GM13977 (cell line): ENCODE measurements at regions not wholly inside any gene's neighbourhood (a gene's known extent, or its start where the extent isn't known, plus 50 kb on each side); places are given as distances from the start of the nearest gene placed in this dataset.

Experiments used
- DNase-seq: peaks from one replicate; pipeline ENCODE4 v3.0.0; 2012; ENCODE audit warnings: low spot score
- in situ Hi-C: fragments of 300-500 bp; cut with MboI; formaldehyde crosslinking; loops from one replicate; pipeline ENCODE4 v1.12.0; 2022; ENCODE audit warnings: low sequenced_read_pairs, low pct_unique_long_range_greater_than_20kb, mixed read lengths, inconsistent platforms; ENCODE audit not compliant: unreplicated experiment
- TF ChIP-seq, protein P1 (sequence below): IDR thresholded peaks from 2 replicates; pipeline ENCODE4 v1.5.1; 2012; ENCODE audit warnings: mild to moderate bottlenecking, control low read depth; ENCODE audit not compliant: insufficient read depth; ENCODE audit errors: extremely low read depth, missing control alignments

DNA sequence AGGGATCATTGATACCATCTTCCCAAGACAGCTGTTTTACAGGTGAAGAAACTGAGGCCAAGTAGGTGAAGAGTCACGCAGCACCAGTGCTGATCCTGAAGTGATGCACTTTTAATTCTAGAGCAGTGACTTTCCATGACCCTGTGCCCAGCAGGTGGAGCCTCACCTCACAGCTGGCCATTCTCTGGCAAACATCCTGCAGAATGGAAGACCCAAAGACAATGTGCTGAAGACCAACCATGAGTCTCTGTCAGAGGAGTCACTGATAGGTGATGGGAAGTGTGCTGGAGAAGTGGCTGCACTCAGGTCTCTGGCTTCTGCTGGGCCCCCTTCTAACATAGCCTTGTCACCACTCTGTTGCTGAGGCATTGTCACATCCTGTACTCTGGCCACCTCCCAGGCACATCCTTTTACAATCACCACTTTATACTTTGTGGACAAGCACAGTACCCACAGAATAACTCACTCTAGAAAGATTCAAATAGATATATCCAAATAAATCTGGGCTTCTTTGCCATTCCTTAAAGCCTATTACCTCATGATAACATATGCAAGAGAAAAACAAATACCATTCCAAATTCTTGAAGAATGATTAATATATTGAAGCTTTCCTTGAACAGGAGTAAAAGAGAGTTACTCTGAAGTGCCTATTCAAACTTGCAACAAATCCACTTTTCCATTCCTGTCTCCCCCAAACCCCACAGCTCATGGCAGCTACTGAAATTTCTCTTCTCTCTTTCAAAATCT, 64.1 kb upstream of the SCOC start:
- in situ Hi-C loops, result no loop called here
- DNase-seq, result no peak
- TF ChIP-seq, protein P1, sequence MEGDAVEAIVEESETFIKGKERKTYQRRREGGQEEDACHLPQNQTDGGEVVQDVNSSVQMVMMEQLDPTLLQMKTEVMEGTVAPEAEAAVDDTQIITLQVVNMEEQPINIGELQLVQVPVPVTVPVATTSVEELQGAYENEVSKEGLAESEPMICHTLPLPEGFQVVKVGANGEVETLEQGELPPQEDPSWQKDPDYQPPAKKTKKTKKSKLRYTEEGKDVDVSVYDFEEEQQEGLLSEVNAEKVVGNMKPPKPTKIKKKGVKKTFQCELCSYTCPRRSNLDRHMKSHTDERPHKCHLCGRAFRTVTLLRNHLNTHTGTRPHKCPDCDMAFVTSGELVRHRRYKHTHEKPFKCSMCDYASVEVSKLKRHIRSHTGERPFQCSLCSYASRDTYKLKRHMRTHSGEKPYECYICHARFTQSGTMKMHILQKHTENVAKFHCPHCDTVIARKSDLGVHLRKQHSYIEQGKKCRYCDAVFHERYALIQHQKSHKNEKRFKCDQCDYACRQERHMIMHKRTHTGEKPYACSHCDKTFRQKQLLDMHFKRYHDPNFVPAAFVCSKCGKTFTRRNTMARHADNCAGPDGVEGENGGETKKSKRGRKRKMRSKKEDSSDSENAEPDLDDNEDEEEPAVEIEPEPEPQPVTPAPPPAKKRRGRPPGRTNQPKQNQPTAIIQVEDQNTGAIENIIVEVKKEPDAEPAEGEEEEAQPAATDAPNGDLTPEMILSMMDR, result peak; percentile 8

DNA sequence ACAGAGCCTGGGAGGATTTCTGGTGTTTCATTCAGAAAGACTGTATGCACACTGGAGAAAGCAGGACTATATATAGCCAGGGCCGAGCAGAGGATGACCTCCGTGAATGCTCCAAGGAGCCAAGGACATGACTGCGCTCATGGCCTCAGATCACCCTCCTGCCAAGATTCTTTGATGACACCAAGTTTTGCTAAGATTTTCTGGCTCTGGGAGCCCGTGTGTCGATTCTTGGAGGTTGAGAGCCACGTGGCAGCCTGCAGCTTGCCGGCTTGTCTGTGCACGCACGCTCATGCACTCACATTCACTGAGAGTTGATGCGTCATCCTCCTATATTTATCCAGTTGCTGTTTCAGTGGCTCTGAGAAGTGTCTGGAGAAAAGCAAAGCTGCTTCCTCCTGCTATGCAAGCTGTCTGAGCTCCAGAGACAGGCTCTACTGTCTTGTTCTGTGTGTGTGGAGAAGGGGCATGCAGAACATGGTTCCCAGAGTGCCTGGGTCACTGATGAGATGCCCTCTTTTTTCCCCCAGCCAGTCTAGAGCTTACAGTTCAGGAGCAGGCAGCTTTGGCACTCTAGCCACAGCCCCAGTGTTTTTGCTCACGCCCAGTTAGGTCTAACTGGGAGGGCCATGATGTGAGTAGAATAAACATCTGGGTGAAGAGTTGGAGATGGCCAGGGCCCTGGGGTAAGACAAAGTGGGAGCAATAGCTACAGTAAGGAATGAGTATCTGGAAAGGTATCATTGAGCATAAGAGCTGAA, 64.9 kb upstream of the SCOC start:
- in situ Hi-C loops, result no loop called here
- TF ChIP-seq, protein P1, result no peak
- DNase-seq, result no peak

DNA sequence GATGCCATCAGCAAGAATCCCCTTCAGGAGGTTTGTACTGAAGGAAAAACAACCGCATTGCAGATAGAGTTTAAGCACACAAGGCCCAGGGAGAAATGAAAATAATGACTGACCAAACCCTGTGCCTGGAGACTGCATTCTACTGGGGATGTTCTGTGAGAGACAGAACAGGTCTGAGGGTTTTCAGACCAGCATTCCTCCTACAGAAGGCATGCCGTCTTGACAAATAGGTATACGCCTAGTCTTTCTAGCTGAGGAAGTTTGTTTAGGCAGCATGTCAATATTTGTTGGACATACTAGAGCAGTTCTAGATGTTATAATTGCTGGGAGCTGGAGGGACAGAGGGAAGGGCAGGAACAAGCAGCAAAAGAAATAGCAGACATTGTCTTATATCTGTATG, 68.4 kb upstream of the SCOC start:
- TF ChIP-seq, protein P1, result no peak
- DNase-seq, result no peak
- in situ Hi-C loops, result no loop called here

DNA sequence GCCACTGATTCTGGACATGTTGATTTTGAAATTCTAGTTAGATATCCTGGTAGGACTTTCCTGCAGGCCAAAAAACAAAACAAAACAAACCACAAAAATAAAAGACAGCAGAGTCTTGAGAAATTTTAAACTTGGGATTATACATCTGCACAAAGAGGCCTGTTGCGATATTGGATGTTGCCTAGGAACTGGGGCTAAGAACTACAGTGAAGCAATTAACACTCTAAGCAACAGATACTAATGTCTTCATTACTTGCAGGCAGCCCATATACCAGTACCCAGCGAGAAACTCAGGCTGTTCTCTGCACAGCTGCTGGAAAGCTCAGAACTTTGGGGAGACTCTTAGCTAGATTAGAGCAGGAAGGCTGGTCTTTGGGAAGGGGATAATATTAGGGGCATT, 69.1 kb upstream of the SCOC start:
- in situ Hi-C loops, result no loop called here
- DNase-seq, result no peak
- TF ChIP-seq, protein P1, result no peak

DNA sequence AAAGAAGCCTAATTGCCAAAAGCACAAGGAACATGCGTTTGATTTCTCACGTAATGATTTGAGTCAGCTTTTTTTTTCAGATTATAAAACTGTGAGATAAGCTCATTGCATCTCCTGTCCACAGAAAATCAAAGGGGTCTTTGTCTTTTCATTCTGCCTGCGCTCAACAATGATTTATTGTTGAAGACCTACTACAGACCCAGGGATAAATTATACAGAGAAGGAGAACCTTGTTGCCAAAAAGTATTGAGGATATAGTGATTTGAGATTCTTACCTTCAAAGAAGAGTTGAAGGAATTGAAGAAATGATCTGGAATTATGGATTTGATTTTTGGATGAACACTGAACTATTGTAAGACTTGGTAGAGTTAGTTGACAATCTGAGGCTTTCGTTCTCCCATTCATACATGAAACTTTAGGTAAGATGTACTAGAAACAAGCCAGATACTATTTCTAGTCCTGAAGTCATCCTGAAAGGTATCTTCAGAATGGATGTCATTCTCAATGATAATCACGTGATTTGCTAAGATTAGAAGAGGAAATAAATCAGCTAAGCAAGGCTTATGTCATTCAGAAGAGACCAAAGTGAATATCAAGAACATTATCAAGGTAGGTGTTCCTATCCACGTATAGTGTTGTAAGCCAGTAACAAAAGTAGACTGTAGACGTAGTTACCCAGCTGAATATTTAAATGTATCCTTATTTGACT, 71.1 kb upstream of the SCOC start:
- no peak for DNase-seq
- in situ Hi-C loops, result no loop called here
- TF ChIP-seq, protein P1, result no peak

DNA sequence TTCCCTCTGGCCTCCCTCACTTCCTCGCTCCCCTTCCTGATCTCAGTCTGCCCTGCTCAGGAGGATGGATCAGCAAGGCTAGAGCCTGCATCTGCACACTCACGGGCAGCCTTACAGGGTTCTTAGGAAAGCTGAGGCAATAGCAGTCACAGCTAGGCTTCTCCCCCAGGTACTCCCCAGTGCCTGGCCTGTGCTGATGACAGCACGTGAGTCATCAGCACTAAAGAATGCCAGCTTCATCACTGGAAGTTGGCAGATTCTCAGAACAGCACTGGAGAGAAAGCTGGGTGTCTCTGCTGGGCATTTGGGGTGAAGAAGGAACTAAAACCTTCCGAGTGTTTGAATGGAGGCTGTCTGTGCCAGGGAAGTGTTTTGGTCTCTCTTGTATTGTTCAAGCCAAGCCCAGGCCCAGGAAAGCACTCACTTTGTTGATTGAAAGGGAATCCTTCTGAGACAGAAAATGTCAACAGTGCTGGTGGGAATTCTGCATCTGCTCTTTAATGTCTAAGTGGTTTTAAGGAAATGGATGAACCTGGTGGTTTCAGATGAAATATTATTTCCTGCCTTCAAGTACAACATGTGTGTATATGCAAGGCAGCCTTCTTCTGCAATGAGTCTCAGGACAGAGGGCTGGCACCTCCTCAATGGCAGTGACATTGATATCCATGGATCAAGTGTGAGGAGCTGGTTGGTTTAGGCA, 73.0 kb upstream of the SCOC start:
- TF ChIP-seq, protein P1, result no peak
- in situ Hi-C loops, result no loop called here
- DNase-seq, result no peak
